Liver (tissue), 7 donors: ENCODE measurements at regions not wholly inside any gene's neighbourhood (a gene's known extent, or its start where the extent isn't known, plus 50 kb on each side); places are given as distances from the start of the nearest gene placed in this dataset.

Experiments used
- DNase-seq: peaks from one replicate; pipeline ENCODE4 v3.0.0-alpha.2; 2017; ENCODE audit warnings: low spot score
- H3K27ac ChIP-seq, 2 donors: one replicate each; pipeline ENCODE4 v1.7.0; 2013; ENCODE audit warnings: inconsistent platforms in 2 of 2, low read length in 2 of 2, control low read depth in 1 of 2, low read depth in 1 of 2, mild to moderate bottlenecking in 1 of 2
- H3K27me3 ChIP-seq, 4 donors: one replicate each; pipeline versions ENCODE4 v1.6.1 to v1.7.0; 2013; ENCODE audit warnings: low read length in 3 of 4, inconsistent platforms in 1 of 4, mild to moderate bottlenecking in 1 of 4, moderate library complexity in 1 of 4; ENCODE audit not compliant: control insufficient read depth in 4 of 4, insufficient read depth in 4 of 4
- H3K36me3 ChIP-seq, 4 donors: one replicate each; pipeline versions ENCODE4 v1.6.1 to v1.7.0; 2013; ENCODE audit warnings: low read length in 3 of 4, mild to moderate bottlenecking in 3 of 4, low read depth in 1 of 4, moderate library complexity in 1 of 4; ENCODE audit not compliant: control insufficient read depth in 4 of 4, insufficient read depth in 3 of 4
- H3K4me1 ChIP-seq, 4 donors: one replicate each; pipeline versions ENCODE4 v1.6.1 to v1.7.0; 2013; ENCODE audit warnings: low read length in 3 of 4, mild to moderate bottlenecking in 3 of 4, moderate library complexity in 1 of 4; ENCODE audit not compliant: control insufficient read depth in 4 of 4, insufficient read depth in 4 of 4
- H3K4me3 ChIP-seq, 3 donors: one replicate each; pipeline versions ENCODE4 v1.6.1 to v1.7.0; 2013; ENCODE audit warnings: low read length in 3 of 3, control low read depth in 1 of 3, low read depth in 1 of 3, mild to moderate bottlenecking in 1 of 3
- H3K9ac ChIP-seq, 2 donors: one replicate each; pipeline ENCODE4 v1.7.0; 2013; ENCODE audit warnings: low read length in 2 of 2, mild to moderate bottlenecking in 2 of 2, moderate library complexity in 2 of 2, control low read depth in 1 of 2, low read depth in 1 of 2
- H3K9me3 ChIP-seq, 4 donors: one replicate each; pipeline versions ENCODE4 v1.6.1 to v1.7.0; 2013; ENCODE audit warnings: low read length in 3 of 4; ENCODE audit not compliant: control insufficient read depth in 4 of 4
- ATF3 ChIP-seq: IDR thresholded peaks from 2 replicates; pipeline ENCODE4 v1.6.1; 2016; ENCODE audit warnings: antibody characterized with exemption
- EGR1 ChIP-seq, 2 donors: IDR thresholded peaks; 2 replicates each; pipeline ENCODE4 v1.6.1; 2016 to 2018; ENCODE audit warnings: antibody characterized with exemption in 2 of 2, low read depth in 2 of 2
- GABPA ChIP-seq, 2 donors: IDR thresholded peaks in 1 of 2; conservative IDR thresholded peaks in 1 of 2; 2 replicates each; pipeline ENCODE4 v1.6.1; 2016; ENCODE audit warnings: antibody characterized with exemption in 2 of 2, mild to moderate bottlenecking in 1 of 2, moderate library complexity in 1 of 2
- JUND ChIP-seq, 2 donors: IDR thresholded peaks; 2 replicates each; pipeline ENCODE4 v1.6.1; 2016; ENCODE audit warnings: antibody characterized with exemption in 2 of 2
- MAX ChIP-seq: IDR thresholded peaks from 2 replicates; pipeline ENCODE4 v1.6.1; 2016; ENCODE audit warnings: antibody characterized with exemption
- NR2F2 ChIP-seq: IDR thresholded peaks from 2 replicates; pipeline ENCODE4 v1.6.1; 2016; ENCODE audit warnings: antibody characterized with exemption
- RAD21 ChIP-seq, 2 donors: IDR thresholded peaks; 2 replicates each; pipeline ENCODE4 v1.6.1; 2016; ENCODE audit warnings: antibody characterized with exemption in 2 of 2, mild to moderate bottlenecking in 2 of 2
- REST ChIP-seq: IDR thresholded peaks from 2 replicates; pipeline ENCODE4 v1.6.1; 2016; ENCODE audit warnings: antibody characterized with exemption, mild to moderate bottlenecking
- RXRA ChIP-seq, 2 donors: IDR thresholded peaks; 2 replicates each; pipeline ENCODE4 v1.6.1; 2017 to 2018; ENCODE audit warnings: antibody characterized with exemption in 2 of 2, mild to moderate bottlenecking in 1 of 2
- SP1 ChIP-seq: IDR thresholded peaks from 2 replicates; pipeline ENCODE4 v1.6.1; 2018; ENCODE audit warnings: antibody characterized with exemption, mild to moderate bottlenecking
- TAF1 ChIP-seq: conservative IDR thresholded peaks from 2 replicates; pipeline ENCODE4 v1.6.1; 2016; ENCODE audit warnings: antibody characterized with exemption, mild to moderate bottlenecking
- YY1 ChIP-seq: IDR thresholded peaks from 2 replicates; pipeline ENCODE4 v1.6.1; 2016; ENCODE audit warnings: antibody characterized with exemption, mild to moderate bottlenecking
- whole genome bisulfite sequencing: extraction: QIAGEN DNeasy Blood & Tissue Kit; methylation state at CpG from one replicate; pipeline ENCODE4 v1.1.7; 2013; 5-methylcytosine and 5-hydroxymethylcytosine counted together
- donor health status: healthy.
- donor health status: healthy.
- donor health status: healthy.
- donor health status: healthy.

- Histone ChIP-seq H3K36me3 (no peaks in the 10 kb centered on the region), H3K9ac (no peak overlapping the region), H3K27ac (no peak overlapping the region), H3K27me3 (no peaks in the 10 kb centered on the region), H3K4me1 (no peaks in the 10 kb centered on the region), H3K4me3 (no peak overlapping the region), H3K9me3 (no peaks in the 10 kb centered on the region)
- TF ChIP-seq JUND (IDR thresholded peaks at IDR 0.05), result no peak
- no peak for TF ChIP-seq RAD21 (IDR thresholded peaks at IDR 0.05)
- TF ChIP-seq TAF1, result no peak
- TF ChIP-seq SP1, result no peak
- no peak for TF ChIP-seq MAX
- no peak for TF ChIP-seq YY1
- 66% methylated on average over 1 of the region's 1 CpG for WGBS
- DNase-seq, result no peak
Observed at GRCh38 chrX:93598076-93598475, 75.3 kb downstream of the NAP1L3 start.

GRCh38 chrX:93594780-93595179, 78.6 kb downstream of the NAP1L3 start:
- Histone ChIP-seq H3K9ac (no peak overlapping the region), H3K9me3 (no peaks in the 10 kb centered on the region), H3K4me1 (no peaks in the 10 kb centered on the region), H3K27me3 (no peaks in the 10 kb centered on the region), H3K36me3 (no peaks in the 10 kb centered on the region), H3K4me3 (no peak overlapping the region), H3K27ac (no peak overlapping the region)
- WGBS, result 19% methylated on average over 2 of the region's 2 CpGs
- no peak for DNase-seq
- TF ChIP-seq ATF3, result no peak
- no peak for TF ChIP-seq REST
- TF ChIP-seq NR2F2, result peak; percentile 61
- TF ChIP-seq JUND (IDR thresholded peaks at IDR 0.05), result no peak
- TF ChIP-seq EGR1 (IDR thresholded peaks at IDR 0.05; ENCODE audit: low read depth in 2 of 2), result no peak

GRCh38 chrX:93593966-93594365, 79.4 kb downstream of the NAP1L3 start:
- H3K27me3 ChIP-seq, result no peaks in the 10 kb centered on the region
- WGBS, result 85% methylated on average over 2 of the region's 2 CpGs

More at GRCh38 chrX:93593966-93594365, 79.4 kb downstream of the NAP1L3 start:
- DNase-seq, result no peak
- H3K9ac ChIP-seq, result no peak overlapping the region
- TF ChIP-seq RXRA (IDR thresholded peaks at IDR 0.05) (no peak), GABPA (IDR thresholded peaks at IDR 0.05 in 1 of 2, conservative IDR thresholded peaks at IDR 0.05 in 1 of 2) (no peak), TAF1 (no peak), REST (no peak), EGR1 (IDR thresholded peaks at IDR 0.05; ENCODE audit: low read depth in 2 of 2) (no peak), RAD21 (IDR thresholded peaks at IDR 0.05) (no peak), JUND (IDR thresholded peaks at IDR 0.05) (no peak)
- H3K9me3 ChIP-seq, result no peaks in the 10 kb centered on the region
- no peaks in the 10 kb centered on the region for H3K36me3 ChIP-seq
- H3K4me1 ChIP-seq, result no peaks in the 10 kb centered on the region
- no peak overlapping the region for H3K27ac ChIP-seq
- no peak overlapping the region for H3K4me3 ChIP-seq
